IMR-90 (cell line): ENCODE measurements at regions not wholly inside any gene's neighbourhood (a gene's known extent, or its start where the extent isn't known, plus 50 kb on each side); places are given as distances from the start of the nearest gene placed in this dataset.

Source experiments
- ATAC-seq: fragments of 200-7000 bp; cut with Tn5 transposase; 2 replicates; pipeline ENCODE4 v1.9.1; 2020; ENCODE audit warnings: low read depth, mild to moderate bottlenecking, moderate library complexity
- BruUV-seq: library from RNA; stranded (reverse); fragments of 400-500 nt; replicated peaks from 2 replicates; lab custom pipeline; 2021; lab: Mats Ljungman, UMichigan
- CTCF ChIA-PET: fragments of 300-600 bp; formaldehyde crosslinking; extraction: SDS; loops from one replicate; lab custom pipeline; 2021; ENCODE audit warnings: antibody characterized with exemption; lab: Yijun Ruan, JAX
- POLR2A ChIA-PET: fragments of 300-600 bp; sonication (Branson Sonifier 250); formaldehyde crosslinking; loops from one replicate; lab custom pipeline; 2022; ENCODE audit warnings: antibody characterized with exemption; ENCODE audit not compliant: unreplicated experiment; lab: Charles Lee
- DNase-seq: peaks from one replicate; pipeline ENCODE4 v3.0.0; 2013
- H2AFZ ChIP-seq: replicated peaks from 2 replicates; pipeline ENCODE3; 2013; ENCODE audit warnings: low read length, mild to moderate bottlenecking; ENCODE audit not compliant: poor library complexity
- H2AK5ac ChIP-seq: 2 replicates; pipeline ENCODE4 v1.6.1; 2013; ENCODE audit warnings: low read depth, low read length, inconsistent platforms
- H2AK9ac ChIP-seq: replicated peaks from 2 replicates; pipeline ENCODE3; 2013; ENCODE audit warnings: mild to moderate bottlenecking, low read depth, low read length, moderate library complexity; ENCODE audit not compliant: poor library complexity
- H2BK120ac ChIP-seq: 2 replicates; pipeline ENCODE4 v1.6.1; 2013; ENCODE audit warnings: low read depth, low read length, inconsistent platforms
- H2BK15ac ChIP-seq: 3 replicates; pipeline ENCODE4 v1.6.1; 2013; ENCODE audit warnings: low read depth, low read length, inconsistent platforms
- H2BK20ac ChIP-seq: 2 replicates; pipeline ENCODE4 v1.6.1; 2013; ENCODE audit warnings: low read depth, mild to moderate bottlenecking, inconsistent platforms, low read length, moderate library complexity
- H2BK5ac ChIP-seq: 2 replicates; pipeline ENCODE4 v1.6.1; 2013; ENCODE audit warnings: mild to moderate bottlenecking, low read depth, low read length, inconsistent platforms; ENCODE audit not compliant: poor library complexity, severe bottlenecking
- H3K14ac ChIP-seq: replicated peaks from 2 replicates; pipeline ENCODE4 v1.6.1; 2013; ENCODE audit warnings: low read depth, low read length, inconsistent platforms
- H3K18ac ChIP-seq: 2 replicates; pipeline ENCODE4 v1.6.1; 2013; ENCODE audit warnings: low read depth, low read length, control low read depth
- H3K23ac ChIP-seq: 2 replicates; pipeline ENCODE4 v1.6.1; 2013; ENCODE audit warnings: low read depth, low read length, inconsistent platforms
- H3K27ac ChIP-seq: 2 replicates; pipeline ENCODE4 v1.5.1; 2013; ENCODE audit warnings: mild to moderate bottlenecking, control low read depth, low read length; ENCODE audit not compliant: insufficient read depth
- H3K27me3 ChIP-seq: 2 replicates; pipeline ENCODE4 v1.6.1; 2013; ENCODE audit warnings: low read length; ENCODE audit not compliant: control insufficient read depth, insufficient read depth
- H3K36me3 ChIP-seq: 2 replicates; pipeline ENCODE4 v1.6.1; 2013; ENCODE audit warnings: low read length, mixed read lengths; ENCODE audit not compliant: control insufficient read depth, insufficient read depth
- H3K4ac ChIP-seq: 2 replicates; pipeline ENCODE4 v1.6.1; 2013; ENCODE audit warnings: low read depth, low read length, inconsistent platforms
- H3K4me1 ChIP-seq: 2 replicates; pipeline ENCODE4 v1.6.1; 2013; ENCODE audit warnings: low read length, mixed read lengths; ENCODE audit not compliant: control insufficient read depth, insufficient read depth
- H3K4me2 ChIP-seq: 2 replicates; pipeline ENCODE4 v1.6.1; 2013; ENCODE audit warnings: low read depth, mild to moderate bottlenecking, control low read depth, low read length, moderate library complexity
- H3K4me3 ChIP-seq: 2 replicates; pipeline ENCODE4 v1.5.1; 2013; ENCODE audit warnings: low read depth, mild to moderate bottlenecking, control low read depth, low read length, moderate library complexity; ENCODE audit not compliant: insufficient read depth
- H3K56ac ChIP-seq: 2 replicates; pipeline ENCODE4 v1.6.1; 2013; ENCODE audit warnings: low read length, inconsistent platforms; ENCODE audit not compliant: insufficient read depth; ENCODE audit errors: extremely low read depth
- H3K79me1 ChIP-seq, 2 experiments: 2 replicates each; pipeline ENCODE4 v1.6.1; 2013; ENCODE audit warnings: low read length in 2 of 2, inconsistent platforms in 1 of 2, low read depth in 1 of 2
- H3K9ac ChIP-seq: 2 replicates; pipeline ENCODE4 v1.6.1; 2013; ENCODE audit warnings: low read depth, low read length, control low read depth
- H3K9me1 ChIP-seq: 2 replicates; pipeline ENCODE4 v1.6.1; 2013; ENCODE audit warnings: low read length, inconsistent platforms; ENCODE audit not compliant: insufficient read depth
- H3K9me3 ChIP-seq: 2 replicates; pipeline ENCODE4 v1.6.1; 2013; ENCODE audit warnings: low read length; ENCODE audit not compliant: control insufficient read depth, insufficient read depth
- H4K20me1 ChIP-seq: 2 replicates; pipeline ENCODE4 v1.6.1; 2013; ENCODE audit warnings: low read length, inconsistent platforms; ENCODE audit not compliant: insufficient read depth
- H4K5ac ChIP-seq: 2 replicates; pipeline ENCODE4 v1.6.1; 2013; ENCODE audit warnings: mild to moderate bottlenecking, low read depth, low read length, control low read depth
- H4K8ac ChIP-seq, 2 experiments: 2 replicates each; pipeline ENCODE4 v1.6.1; 2013; ENCODE audit warnings: low read depth in 2 of 2, low read length in 2 of 2, control low read depth in 1 of 2, inconsistent platforms in 1 of 2
- H4K91ac ChIP-seq: 2 replicates; pipeline ENCODE4 v1.6.1; 2013; ENCODE audit warnings: low read depth, low read length, inconsistent platforms; ENCODE audit not compliant: insufficient read depth
- BHLHE40 ChIP-seq: fragments of 150-350 bp; IDR thresholded peaks from 2 replicates; pipeline ENCODE4 v1.6.1; 2016; ENCODE audit warnings: mild to moderate bottlenecking, low read depth, low read length
- CEBPB ChIP-seq: IDR thresholded peaks from 2 replicates; pipeline ENCODE4 v1.6.1; 2012; ENCODE audit warnings: low read depth, low read length, improper control_type of control experiment
- CHD1 ChIP-seq: IDR thresholded peaks from 2 replicates; pipeline ENCODE4 v1.6.1; 2012; ENCODE audit warnings: low read depth, low read length, improper control_type of control experiment
- FOS ChIP-seq: fragments of 150-350 bp; IDR thresholded peaks from 2 replicates; pipeline ENCODE4 v1.6.1; 2016; ENCODE audit warnings: low read depth, low read length
- MAFK ChIP-seq: IDR thresholded peaks from 2 replicates; pipeline ENCODE4 v1.6.1; 2012; ENCODE audit warnings: low read depth, low read length, improper control_type of control experiment
- MAZ ChIP-seq: IDR thresholded peaks from 2 replicates; pipeline ENCODE4 v1.6.1; 2012; ENCODE audit warnings: low read depth, mild to moderate bottlenecking, low read length, improper control_type of control experiment, moderate library complexity, borderline replicate concordance
- MXI1 ChIP-seq: IDR thresholded peaks from 2 replicates; pipeline ENCODE4 v1.6.1; 2012; ENCODE audit warnings: low read depth, mild to moderate bottlenecking, low read length, moderate library complexity, borderline replicate concordance
- NFE2L2 ChIP-seq: fragments of 150-350 bp; IDR thresholded peaks from 2 replicates; pipeline ENCODE4 v1.6.1; 2016; ENCODE audit warnings: low read depth, mild to moderate bottlenecking, low read length
- POLR2A ChIP-seq: IDR thresholded peaks from 2 replicates; pipeline ENCODE4 v1.6.1; 2012; ENCODE audit warnings: mild to moderate bottlenecking, low read depth, low read length
- RAD21 ChIP-seq: IDR thresholded peaks from 2 replicates; pipeline ENCODE4 v1.6.1; 2012; ENCODE audit warnings: low read length, improper control_type of control experiment
- RCOR1 ChIP-seq: IDR thresholded peaks from 2 replicates; pipeline ENCODE4 v1.6.1; 2012; ENCODE audit warnings: mild to moderate bottlenecking, low read length, improper control_type of control experiment; ENCODE audit not compliant: insufficient replicate concordance
- RFX5 ChIP-seq: IDR thresholded peaks from 2 replicates; pipeline ENCODE4 v1.8.0; 2012; ENCODE audit warnings: low read depth, mild to moderate bottlenecking, low read length, moderate library complexity
- SMC3 ChIP-seq: fragments of 150-350 bp; IDR thresholded peaks from 2 replicates; pipeline ENCODE4 v1.6.1; 2016; ENCODE audit warnings: low read depth, mild to moderate bottlenecking, antibody characterized with exemption, low read length, moderate library complexity
- WGBS, 2 experiments: methylation state at CpG; one replicate each; pipeline versions ENCODE4 v1.1.5 to v1.1.7; 2013; ENCODE audit warnings: missing lambda C conversion rate in 2 of 2; ENCODE audit not compliant: insufficient read length in 1 of 2; ENCODE audit errors: extremely low coverage in 2 of 2; 5-methylcytosine and 5-hydroxymethylcytosine counted together
- dilution Hi-C: fragments of 300-500 bp; cut with HindIII; formaldehyde crosslinking; loops from one replicate; pipeline ENCODE4 v1.14.3; 2018; ENCODE audit warnings: low sequenced_read_pairs; ENCODE audit not compliant: unreplicated experiment
- in situ Hi-C: fragments of 300-500 bp; cut with MboI; formaldehyde crosslinking; loops from 3 replicates; pipeline ENCODE4 v1.14.3; 2019; ENCODE audit warnings: low sequenced_read_pairs, inconsistent platforms, mixed read lengths
- intact Hi-C: fragments of 100-400 bp; cut with micrococcal nuclease; formaldehyde crosslinking; loops from 2 replicates; pipeline ENCODE4 v1.10.0; 2022
- TF ChIP-seq, protein P1 (sequence below): conservative IDR thresholded peaks from 2 replicates; pipeline ENCODE4 v1.5.1; 2012; ENCODE audit warnings: mild to moderate bottlenecking, low read depth, low read length, improper control_type of control experiment
- TF ChIP-seq, protein P2 (sequence below): fragments of 150-350 bp; IDR thresholded peaks from 2 replicates; pipeline ENCODE4 v1.6.1; 2016; ENCODE audit warnings: low read depth, mild to moderate bottlenecking, low read length, moderate library complexity, borderline replicate concordance
- TF ChIP-seq, protein P3 (sequence below): fragments of 150-350 bp; IDR thresholded peaks from 2 replicates; pipeline ENCODE4 v1.6.1; 2017; ENCODE audit warnings: mild to moderate bottlenecking, antibody characterized with exemption, low read length, low read depth

DNA sequence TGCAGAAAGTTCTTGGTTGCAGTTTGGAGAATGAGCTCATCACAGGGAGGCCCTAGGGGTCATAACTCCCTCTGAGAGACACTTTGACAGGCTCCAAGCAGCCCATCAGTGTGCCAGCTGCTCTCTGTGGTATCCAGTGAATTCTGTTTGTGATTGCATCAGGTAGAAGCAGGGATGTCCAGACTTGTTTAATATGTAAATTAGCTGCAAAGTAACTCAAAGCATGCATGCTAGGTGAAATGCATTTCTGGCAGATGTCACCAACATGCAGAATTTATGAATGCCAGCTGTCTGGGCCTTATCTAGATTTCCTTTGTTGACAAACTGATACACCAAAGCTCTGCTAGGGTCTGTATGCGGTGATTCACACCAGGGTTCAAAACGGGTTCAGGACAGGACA is 123.6 kb upstream of the MTNR1B start:
- dilution Hi-C loops = no loop called here
- Histone ChIP-seq H3K4me1 (no peaks in the 10 kb centered on the region), H2AFZ (no peak overlapping the region), H3K4ac (no peak overlapping the region), H3K27ac (no peak overlapping the region), H3K4me3 (no peak overlapping the region), H2BK20ac (no peak overlapping the region), H2BK120ac (no peak overlapping the region), H2AK9ac (no peak overlapping the region), H3K9ac (no peak overlapping the region), H3K27me3 (no peaks in the 10 kb centered on the region), H3K4me2 (no peak overlapping the region), H3K14ac (no peak overlapping the region), H3K36me3 (no peaks in the 10 kb centered on the region), H3K9me1 (no peaks in the 10 kb centered on the region), H3K23ac (no peak overlapping the region), H4K20me1 (no peaks in the 10 kb centered on the region), H3K56ac (no peak overlapping the region), H2AK5ac (no peak overlapping the region), H2BK5ac (no peak overlapping the region), H2BK15ac (no peak overlapping the region), H3K79me1 (no peaks in the 10 kb centered on the region), H3K9me3 (no peaks in the 10 kb centered on the region), H4K91ac (no peak overlapping the region), H4K5ac (no peak overlapping the region), H3K18ac (no peak overlapping the region), H4K8ac (no peak overlapping the region)
- BruUV-seq = no TSS peak
- ATAC-seq (no peak), DNase-seq (no peak)
- in situ Hi-C loops = no loop called here
- no CpG with 5 or more reads among the region's 2 CpGs for whole genome bisulfite sequencing, 2 experiments
- intact Hi-C loops = no loop called here
- CTCF ChIA-PET = no interaction called here
- POLR2A ChIA-PET = no interaction called here
- no peak for TF ChIP-seq CHD1
- no peak for TF ChIP-seq CEBPB
- TF ChIP-seq, protein P1, sequence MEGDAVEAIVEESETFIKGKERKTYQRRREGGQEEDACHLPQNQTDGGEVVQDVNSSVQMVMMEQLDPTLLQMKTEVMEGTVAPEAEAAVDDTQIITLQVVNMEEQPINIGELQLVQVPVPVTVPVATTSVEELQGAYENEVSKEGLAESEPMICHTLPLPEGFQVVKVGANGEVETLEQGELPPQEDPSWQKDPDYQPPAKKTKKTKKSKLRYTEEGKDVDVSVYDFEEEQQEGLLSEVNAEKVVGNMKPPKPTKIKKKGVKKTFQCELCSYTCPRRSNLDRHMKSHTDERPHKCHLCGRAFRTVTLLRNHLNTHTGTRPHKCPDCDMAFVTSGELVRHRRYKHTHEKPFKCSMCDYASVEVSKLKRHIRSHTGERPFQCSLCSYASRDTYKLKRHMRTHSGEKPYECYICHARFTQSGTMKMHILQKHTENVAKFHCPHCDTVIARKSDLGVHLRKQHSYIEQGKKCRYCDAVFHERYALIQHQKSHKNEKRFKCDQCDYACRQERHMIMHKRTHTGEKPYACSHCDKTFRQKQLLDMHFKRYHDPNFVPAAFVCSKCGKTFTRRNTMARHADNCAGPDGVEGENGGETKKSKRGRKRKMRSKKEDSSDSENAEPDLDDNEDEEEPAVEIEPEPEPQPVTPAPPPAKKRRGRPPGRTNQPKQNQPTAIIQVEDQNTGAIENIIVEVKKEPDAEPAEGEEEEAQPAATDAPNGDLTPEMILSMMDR = no peak
- TF ChIP-seq MAFK = no peak
- no peak for TF ChIP-seq BHLHE40
- no peak for TF ChIP-seq NFE2L2
- TF ChIP-seq, protein P2, sequence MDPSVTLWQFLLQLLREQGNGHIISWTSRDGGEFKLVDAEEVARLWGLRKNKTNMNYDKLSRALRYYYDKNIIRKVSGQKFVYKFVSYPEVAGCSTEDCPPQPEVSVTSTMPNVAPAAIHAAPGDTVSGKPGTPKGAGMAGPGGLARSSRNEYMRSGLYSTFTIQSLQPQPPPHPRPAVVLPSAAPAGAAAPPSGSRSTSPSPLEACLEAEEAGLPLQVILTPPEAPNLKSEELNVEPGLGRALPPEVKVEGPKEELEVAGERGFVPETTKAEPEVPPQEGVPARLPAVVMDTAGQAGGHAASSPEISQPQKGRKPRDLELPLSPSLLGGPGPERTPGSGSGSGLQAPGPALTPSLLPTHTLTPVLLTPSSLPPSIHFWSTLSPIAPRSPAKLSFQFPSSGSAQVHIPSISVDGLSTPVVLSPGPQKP = no peak
- TF ChIP-seq RCOR1 = no peak
- no peak for TF ChIP-seq RFX5
- no peak for TF ChIP-seq POLR2A
- no peak for TF ChIP-seq MAZ
- TF ChIP-seq SMC3 = no peak
- TF ChIP-seq, protein P3, sequence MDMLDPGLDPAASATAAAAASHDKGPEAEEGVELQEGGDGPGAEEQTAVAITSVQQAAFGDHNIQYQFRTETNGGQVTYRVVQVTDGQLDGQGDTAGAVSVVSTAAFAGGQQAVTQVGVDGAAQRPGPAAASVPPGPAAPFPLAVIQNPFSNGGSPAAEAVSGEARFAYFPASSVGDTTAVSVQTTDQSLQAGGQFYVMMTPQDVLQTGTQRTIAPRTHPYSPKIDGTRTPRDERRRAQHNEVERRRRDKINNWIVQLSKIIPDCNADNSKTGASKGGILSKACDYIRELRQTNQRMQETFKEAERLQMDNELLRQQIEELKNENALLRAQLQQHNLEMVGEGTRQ = no peak
- no peak for TF ChIP-seq MXI1
- no peak for TF ChIP-seq RAD21
- no peak for TF ChIP-seq FOS
